HCT116 (cell line): ENCODE measurements at regions not wholly inside any gene's neighbourhood (a gene's known extent, or its start where the extent isn't known, plus 50 kb on each side); places are given as distances from the start of the nearest gene placed in this dataset.

Source experiments
- EZH2 ChIP-seq: fragments of 200-600 bp; sonication (generic); IDR thresholded peaks from 2 replicates; pipeline ENCODE4 v1.6.1; 2017; ENCODE audit warnings: antibody characterized with exemption, mixed run types
- TF ChIP-seq, protein P1 (sequence below): IDR thresholded peaks from 2 replicates; pipeline ENCODE4 v1.6.1; 2012

DNA sequence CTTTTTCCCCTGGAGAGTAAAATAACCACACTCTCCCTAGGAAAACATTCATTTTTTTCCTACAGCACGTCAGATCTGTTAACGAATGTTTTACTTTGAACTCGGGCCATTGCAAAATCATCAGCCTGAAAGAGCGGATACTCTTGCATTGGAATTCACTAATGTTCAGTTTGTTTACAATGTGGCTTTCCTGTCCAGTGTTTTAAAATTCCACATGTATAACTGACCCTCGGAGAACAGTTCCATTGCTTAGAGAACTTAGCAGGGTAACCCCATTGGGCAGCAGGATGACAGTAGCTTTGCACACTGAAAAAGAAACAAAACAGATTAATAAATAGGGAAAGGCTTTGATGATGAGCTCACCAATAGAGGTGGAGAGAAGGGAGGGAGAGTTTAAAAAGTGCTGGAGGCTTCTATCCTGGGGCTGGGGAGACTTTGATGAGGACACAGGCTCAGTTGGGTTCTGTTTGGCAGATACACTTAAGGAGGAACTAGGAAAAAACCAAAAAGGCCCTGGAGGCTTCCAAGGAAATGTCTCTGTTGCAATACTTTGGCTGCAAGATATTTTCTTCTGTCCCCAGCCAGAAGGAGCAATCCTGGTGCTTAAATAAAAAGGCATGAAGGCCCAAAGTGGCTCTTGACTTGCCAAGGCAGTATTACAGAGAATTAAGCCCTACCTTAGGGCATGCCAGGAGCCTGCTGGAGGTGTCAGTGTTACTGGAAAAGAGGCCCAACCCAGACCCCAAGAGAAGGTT lies 143.1 kb downstream of the ARSF start:
- TF ChIP-seq EZH2: no peak
- TF ChIP-seq, protein P1, sequence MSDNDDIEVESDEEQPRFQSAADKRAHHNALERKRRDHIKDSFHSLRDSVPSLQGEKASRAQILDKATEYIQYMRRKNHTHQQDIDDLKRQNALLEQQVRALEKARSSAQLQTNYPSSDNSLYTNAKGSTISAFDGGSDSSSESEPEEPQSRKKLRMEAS: no peak
